Esophagus muscularis mucosa (tissue), 2 donors: ENCODE measurements at regions not wholly inside any gene's neighbourhood (a gene's known extent, or its start where the extent isn't known, plus 50 kb on each side); places are given as distances from the start of the nearest gene placed in this dataset.

ENCODE experiments used
- EP300 ChIP-seq: sonication (generic); formaldehyde crosslinking; IDR thresholded peaks from one replicate; pipeline ENCODE4 v1.6.1; 2017; ENCODE audit warnings: antibody characterized with exemption
- POLR2A ChIP-seq: fragments of 450-650 bp; IDR thresholded peaks from one replicate; pipeline ENCODE4 v1.6.1; 2017; ENCODE audit warnings: antibody characterized with exemption, moderate library complexity, mild to moderate bottlenecking, low read depth

DNA sequence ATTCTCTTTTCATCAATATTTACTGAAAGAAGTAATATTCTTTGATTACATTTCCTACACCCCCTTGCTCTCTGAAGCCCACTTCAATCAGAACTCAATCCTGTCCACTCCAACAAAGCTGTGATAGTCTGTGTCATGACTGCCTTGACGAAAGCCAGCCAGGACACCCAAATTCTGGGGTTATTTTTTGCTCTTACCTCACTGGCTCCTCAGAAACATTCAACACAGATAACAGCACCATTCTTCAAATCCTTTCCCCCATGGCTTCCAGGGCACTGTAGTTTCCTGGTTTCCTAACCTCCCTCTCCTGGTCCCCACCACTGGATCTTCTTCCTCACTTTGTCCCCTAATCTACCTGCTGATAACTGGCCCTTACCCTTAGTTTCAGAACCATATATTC lies 106.1 kb upstream of the FER start:
- TF ChIP-seq POLR2A, result no peak
- no peak for TF ChIP-seq EP300
